ENCODE measurements at regions not wholly inside any gene's neighbourhood (a gene's known extent, or its start where the extent isn't known, plus 50 kb on each side); places are given as distances from the start of the nearest gene placed in this dataset.

GRCh38 chr5:126208691-126209090, 214.5 kb upstream of the GRAMD2B start:
- DNase-seq (ENCODE audit: low read depth, low spot score) (no peak), FAIRE-seq (no peak)
- Histone ChIP-seq H3K9ac (replicated peaks; ENCODE audit: extremely low read depth, insufficient read depth, low read length) (no peak overlapping the region), H4K20me1 (replicated peaks; ENCODE audit: control insufficient read depth, extremely low read depth, insufficient read depth, low read length) (no peaks in the 10 kb centered on the region), H3K27ac (ENCODE audit: insufficient read depth, low read depth, low read length) (no peak overlapping the region), H3K4me1 (ENCODE audit: control insufficient read depth, extremely low read depth, insufficient read depth, low read length) (no peaks in the 10 kb centered on the region), H3K9me1 (replicated peaks; ENCODE audit: control insufficient read depth, extremely low read depth, insufficient read depth, low read length) (no peaks in the 10 kb centered on the region), H3K27me3 (ENCODE audit: control insufficient read depth in 2 of 2, insufficient read depth in 2 of 2, low read length in 2 of 2) (no peaks in the 10 kb centered on the region), H3K4me2 (ENCODE audit: insufficient read depth, low read length) (no peak overlapping the region), H3K4me3 (replicated peaks in 1 of 3; ENCODE audit: insufficient read depth in 1 of 3, low read depth in 1 of 3, low read length in 3 of 3) (no peak overlapping the region), H2AFZ (ENCODE audit: low read depth, low read length) (no peak overlapping the region), H3K79me2 (ENCODE audit: control insufficient read depth, insufficient read depth, low read length) (no peaks in the 10 kb centered on the region), H3K9me3 (replicated peaks; ENCODE audit: control insufficient read depth, insufficient read depth, low read length) (no peaks in the 10 kb centered on the region), H3K36me3 (ENCODE audit: control insufficient read depth in 2 of 2, extremely low read depth in 1 of 2, insufficient read depth in 2 of 2, low read length in 2 of 2) (no peaks in the 10 kb centered on the region)
- intact Hi-C loops (cut with micrococcal nuclease) = no loop called here
- BruUV-seq (replicated peaks) = no TSS peak
- no peak for TF ChIP-seq FOS (IDR thresholded peaks at IDR 0.05; ENCODE audit: borderline replicate concordance, insufficient read depth, low read length)
- no peak for TF ChIP-seq CTCF (IDR thresholded peaks at IDR 0.05; ENCODE audit: extremely low read depth in 1 of 2, insufficient read depth in 1 of 2, low read depth in 1 of 2, low read length in 2 of 2)
- TF ChIP-seq GATA2 (IDR thresholded peaks at IDR 0.05; ENCODE audit: insufficient read depth, insufficient read length, low read depth, low read length) = no peak
- TF ChIP-seq POLR2AphosphoS5 (IDR thresholded peaks at IDR 0.05; ENCODE audit: insufficient read depth, low read depth, low read length) = no peak
- TF ChIP-seq MAX (IDR thresholded peaks at IDR 0.05; ENCODE audit: insufficient read depth, insufficient read length) = no peak
- TF ChIP-seq EZH2 (IDR thresholded peaks at IDR 0.05; ENCODE audit: borderline replicate concordance, low read depth, low read length, severe bottlenecking) = no peak
- no peak for TF ChIP-seq POLR2A (IDR thresholded peaks at IDR 0.05; ENCODE audit: low read depth, low read length)
- TF ChIP-seq MYC (IDR thresholded peaks at IDR 0.05; ENCODE audit: low read depth, low read length) = no peak
- no peak for TF ChIP-seq JUN (IDR thresholded peaks at IDR 0.05; ENCODE audit: borderline replicate concordance, insufficient read depth, insufficient read length, low read depth)
- ChIA-PET CTCF (no interaction called here), POLR2A (no interaction called here)
- dilution Hi-C loops (cut with MboI; ENCODE audit: extremely low pct_ligation_motif_present, low sequenced_read_pairs) = no loop called here

Measured in endothelial cell of umbilical vein (primary cell).